Uterus (tissue), 3 donors: ENCODE measurements at regions not wholly inside any gene's neighbourhood (a gene's known extent, or its start where the extent isn't known, plus 50 kb on each side); places are given as distances from the start of the nearest gene placed in this dataset.
A peak's percentile ranks its signal among the peaks of the same experiment; 100 is the strongest.

Experiments
- DNase-seq, 2 donors: peaks; one replicate each; pipeline ENCODE4 v3.0.0-alpha.2; 2019 to 2020
- H3K27ac ChIP-seq, 2 donors: fragments of 200-600 bp; sonication (generic); 1 replicate in 1 of 2; 2 replicates in 1 of 2; pipeline ENCODE4 v1.5.1; 2016 to 2018
- H3K27me3 ChIP-seq, 2 donors: fragments of 200-600 bp; sonication (generic); one replicate each; pipeline ENCODE4 v1.5.1; 2018 to 2019; ENCODE audit warnings: control low read depth in 1 of 2
- H3K36me3 ChIP-seq, 2 donors: fragments of 200-600 bp; sonication (generic); one replicate each; pipeline ENCODE4 v1.5.1; 2019; ENCODE audit warnings: control low read depth in 1 of 2
- H3K4me1 ChIP-seq, 2 donors: fragments of 200-600 bp; sonication (generic); one replicate each; pipeline ENCODE4 v1.5.1; 2018 to 2019; ENCODE audit warnings: control low read depth in 1 of 2
- H3K4me3 ChIP-seq, 2 donors: fragments of 200-600 bp; sonication (generic); 1 replicate in 1 of 2; 2 replicates in 1 of 2; pipeline ENCODE4 v1.5.1; 2018 to 2019; ENCODE audit warnings: mild to moderate bottlenecking in 1 of 2
- H3K9me3 ChIP-seq, 2 donors: fragments of 200-600 bp; sonication (generic); one replicate each; pipeline ENCODE4 v1.5.1; 2019; ENCODE audit warnings: control low read depth in 1 of 2
- POLR2A ChIP-seq, 2 donors: fragments of 450-650 bp; IDR thresholded peaks; one replicate each; pipeline ENCODE4 v1.6.1; 2016; ENCODE audit warnings: antibody characterized with exemption in 2 of 2, mild to moderate bottlenecking in 1 of 2, moderate library complexity in 1 of 2
- intact Hi-C: fragments of 100-400 bp; cut with DNase I; formaldehyde crosslinking; loops from one replicate; pipeline ENCODE4 v1.15.1; 2023; ENCODE audit warnings: low total_unique reads
- TF ChIP-seq, protein P1 (sequence below), 4 experiments: fragments of 200-600 bp in 2 of 4; fragments of 450-650 bp in 2 of 4; sonication (generic) in 2 of 4; IDR thresholded peaks; one replicate each; pipeline ENCODE4 v1.5.1; 2016 to 2019; ENCODE audit warnings: antibody characterized with exemption in 4 of 4, mild to moderate bottlenecking in 2 of 4, moderate library complexity in 1 of 4
- donor health status: DM: yes; HTN: yes; CAD: no.

DNA sequence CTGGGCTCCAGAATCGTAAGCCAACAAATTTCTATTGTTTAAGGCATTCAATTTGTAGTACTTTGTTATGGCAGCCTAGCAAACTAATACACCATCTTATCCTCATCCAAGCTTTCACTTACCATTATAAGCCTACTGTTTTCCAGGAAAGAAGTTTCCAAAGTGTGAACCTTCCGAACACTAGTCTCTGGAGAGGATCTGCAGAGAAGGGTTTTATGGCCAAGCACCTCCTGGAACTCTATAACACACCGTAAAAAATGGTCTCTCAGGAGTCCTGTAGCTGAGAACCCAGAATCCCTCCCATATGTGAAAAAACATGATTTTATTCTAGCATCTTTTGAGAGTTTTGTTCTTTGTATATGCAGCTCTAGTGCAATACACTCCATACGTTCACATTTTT, 142.1 kb downstream of the POSTN start:
- Histone ChIP-seq H3K27me3 (no peaks in the 10 kb centered on the region), H3K27ac (no peak overlapping the region), H3K4me3 (no peak overlapping the region), H3K9me3 (no peaks in the 10 kb centered on the region), H3K36me3 (no peaks in the 10 kb centered on the region), H3K4me1 (no peaks in the 10 kb centered on the region)
- TF ChIP-seq, protein P1, sequence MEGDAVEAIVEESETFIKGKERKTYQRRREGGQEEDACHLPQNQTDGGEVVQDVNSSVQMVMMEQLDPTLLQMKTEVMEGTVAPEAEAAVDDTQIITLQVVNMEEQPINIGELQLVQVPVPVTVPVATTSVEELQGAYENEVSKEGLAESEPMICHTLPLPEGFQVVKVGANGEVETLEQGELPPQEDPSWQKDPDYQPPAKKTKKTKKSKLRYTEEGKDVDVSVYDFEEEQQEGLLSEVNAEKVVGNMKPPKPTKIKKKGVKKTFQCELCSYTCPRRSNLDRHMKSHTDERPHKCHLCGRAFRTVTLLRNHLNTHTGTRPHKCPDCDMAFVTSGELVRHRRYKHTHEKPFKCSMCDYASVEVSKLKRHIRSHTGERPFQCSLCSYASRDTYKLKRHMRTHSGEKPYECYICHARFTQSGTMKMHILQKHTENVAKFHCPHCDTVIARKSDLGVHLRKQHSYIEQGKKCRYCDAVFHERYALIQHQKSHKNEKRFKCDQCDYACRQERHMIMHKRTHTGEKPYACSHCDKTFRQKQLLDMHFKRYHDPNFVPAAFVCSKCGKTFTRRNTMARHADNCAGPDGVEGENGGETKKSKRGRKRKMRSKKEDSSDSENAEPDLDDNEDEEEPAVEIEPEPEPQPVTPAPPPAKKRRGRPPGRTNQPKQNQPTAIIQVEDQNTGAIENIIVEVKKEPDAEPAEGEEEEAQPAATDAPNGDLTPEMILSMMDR (IDR thresholded peaks at IDR 0.05), result no peak
- TF ChIP-seq POLR2A (IDR thresholded peaks at IDR 0.05), result no peak
- DNase-seq, result no peak
- intact Hi-C loops, result no loop called here

DNA sequence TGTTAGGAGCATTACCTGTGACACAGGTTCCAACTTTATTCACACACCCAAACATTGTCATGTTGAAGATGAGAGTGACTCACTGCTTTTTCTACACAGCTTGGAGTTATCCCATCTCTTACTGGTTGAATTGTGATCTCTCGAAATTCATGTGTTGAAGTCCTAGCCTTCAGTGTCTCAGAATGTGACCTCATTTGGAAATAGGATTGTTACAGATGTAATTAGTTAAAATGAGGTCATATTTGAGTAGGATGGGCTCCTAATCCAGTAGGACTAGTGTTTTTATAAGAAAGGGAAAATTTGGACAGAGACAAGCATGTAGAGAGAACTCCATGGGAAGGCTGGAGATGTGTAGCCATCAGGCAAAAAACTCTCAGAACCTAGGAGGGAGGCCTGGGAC, 142.5 kb downstream of the POSTN start:
- intact Hi-C loops, result no loop called here
- Histone ChIP-seq H3K36me3 (no peaks in the 10 kb centered on the region), H3K9me3 (no peaks in the 10 kb centered on the region), H3K27ac (no peak overlapping the region), H3K4me1 (no peaks in the 10 kb centered on the region), H3K4me3 (no peak overlapping the region), H3K27me3 (no peaks in the 10 kb centered on the region)
- no peak for TF ChIP-seq POLR2A (IDR thresholded peaks at IDR 0.05)
- TF ChIP-seq, protein P1 (IDR thresholded peaks at IDR 0.05), result no peak
- DNase-seq, result no peak

DNA sequence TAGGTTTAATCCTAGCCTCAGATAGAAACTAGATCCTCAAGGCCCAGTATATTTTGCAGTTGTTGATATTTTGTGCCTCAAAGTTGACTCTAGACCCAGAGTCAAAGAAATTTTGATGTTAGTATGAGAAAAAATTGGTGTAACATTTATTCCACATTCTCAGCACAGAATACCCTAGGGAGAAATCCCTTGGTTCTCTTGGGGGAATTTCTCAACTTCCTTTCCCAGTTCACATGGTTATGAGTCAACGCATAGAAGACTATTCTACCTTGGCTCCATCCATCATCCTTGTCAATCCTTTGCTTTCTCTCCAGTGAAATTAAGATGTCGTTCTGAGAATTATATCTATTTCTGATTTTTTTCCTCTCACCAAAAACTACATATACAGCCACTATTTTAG, 145.3 kb downstream of the POSTN start:
- H3K4me3 ChIP-seq, result no peak overlapping the region
- no peaks in the 10 kb centered on the region for H3K9me3 ChIP-seq
- DNase-seq, result no peak
- no peaks in the 10 kb centered on the region for H3K4me1 ChIP-seq
- intact Hi-C loops, result no loop called here
- H3K27ac ChIP-seq, result no peak overlapping the region
- H3K27me3 ChIP-seq, result no peaks in the 10 kb centered on the region
- TF ChIP-seq POLR2A (IDR thresholded peaks at IDR 0.05), result no peak
- TF ChIP-seq, protein P1 (IDR thresholded peaks at IDR 0.05), result no peak
- H3K36me3 ChIP-seq, result no peaks in the 10 kb centered on the region

DNA sequence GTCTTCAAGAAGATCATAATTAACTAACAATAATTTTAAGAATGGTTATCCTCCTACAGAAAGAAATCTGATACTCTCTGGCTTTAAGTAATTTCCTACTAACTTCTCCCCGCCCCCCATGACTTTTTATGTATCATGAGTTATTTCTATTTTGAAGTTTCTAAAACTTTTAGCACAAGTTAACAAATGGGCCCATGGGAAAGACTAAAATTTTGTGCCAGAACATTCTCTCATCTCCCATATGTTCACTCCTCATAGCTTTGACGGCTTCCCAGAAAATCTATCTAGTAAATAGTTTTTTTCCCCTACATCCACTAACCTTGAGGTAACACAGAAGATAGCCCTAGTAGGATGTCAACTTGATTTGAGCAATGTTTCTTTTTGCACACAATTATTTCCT, 148.3 kb downstream of the POSTN start:
- TF ChIP-seq, protein P1 (IDR thresholded peaks at IDR 0.05), result no peak
- no peaks in the 10 kb centered on the region for H3K36me3 ChIP-seq
- H3K4me1 ChIP-seq, result no peaks in the 10 kb centered on the region
- no peaks in the 10 kb centered on the region for H3K27me3 ChIP-seq
- intact Hi-C loops, result no loop called here
- H3K9me3 ChIP-seq, result no peaks in the 10 kb centered on the region
- no peak for DNase-seq
- no peak overlapping the region for H3K27ac ChIP-seq
- no peak overlapping the region for H3K4me3 ChIP-seq

DNA sequence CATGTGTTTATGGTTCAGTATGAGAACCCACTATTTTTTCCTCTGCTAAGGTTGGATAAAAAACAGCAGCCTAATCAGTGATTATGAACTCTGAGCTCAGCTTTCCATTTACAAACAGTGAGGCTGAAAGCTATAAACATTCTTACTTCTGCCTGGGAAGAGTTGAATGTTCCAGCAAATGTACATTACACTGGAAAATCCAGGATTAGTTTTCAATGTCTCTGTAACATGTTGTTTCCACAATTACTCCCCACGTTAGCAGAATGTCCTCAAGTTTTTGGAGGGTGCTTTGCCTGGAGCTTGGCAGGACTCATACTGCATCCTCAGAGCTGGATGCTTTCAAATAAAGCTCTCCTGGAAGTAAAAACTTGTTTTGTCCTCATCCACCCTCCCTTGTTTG, 150.4 kb downstream of the POSTN start:
- H3K9me3 ChIP-seq, result no peaks in the 10 kb centered on the region
- TF ChIP-seq, protein P1 (IDR thresholded peaks at IDR 0.05), result no peak
- peak overlapping the region; percentile 19 to 46 for H3K27ac ChIP-seq
- no peak for DNase-seq
- no peaks in the 10 kb centered on the region for H3K4me1 ChIP-seq
- no peak overlapping the region for H3K4me3 ChIP-seq
- intact Hi-C loops, result no loop called here
- H3K36me3 ChIP-seq, result no peaks in the 10 kb centered on the region
- H3K27me3 ChIP-seq, result no peaks in the 10 kb centered on the region
